ENCODE measurements at regions not wholly inside any gene's neighbourhood (a gene's known extent, or its start where the extent isn't known, plus 50 kb on each side); places are given as distances from the start of the nearest gene placed in this dataset.

DNA sequence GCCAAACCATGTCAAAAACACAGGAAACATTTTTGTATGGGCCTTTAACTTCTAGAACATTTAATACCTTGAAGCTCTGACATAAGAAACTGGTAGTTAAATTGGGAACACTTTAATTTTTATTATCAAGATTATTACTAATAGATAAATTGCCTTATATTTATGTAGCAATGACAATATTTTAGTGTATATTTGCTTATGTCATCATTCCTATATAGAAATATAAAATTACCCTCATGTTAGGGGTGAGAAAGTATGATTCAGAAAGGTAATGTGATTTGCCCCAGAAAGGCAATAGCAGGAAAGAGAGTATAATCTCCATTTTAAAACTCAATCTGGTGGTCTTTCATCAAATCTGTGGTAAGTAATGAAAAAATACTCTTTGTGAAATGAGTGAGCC lies 147.4 kb downstream of the IL15 start:
- Histone ChIP-seq H3K9me3 (ENCODE audit: control insufficient read depth in 1 of 2, insufficient read depth in 1 of 2, low read depth in 1 of 2, low read length in 2 of 2) (no peaks in the 10 kb centered on the region), H3K4me2 (ENCODE audit: low read length) (no peak overlapping the region), H3K79me2 (ENCODE audit: insufficient read depth, low read length) (no peaks in the 10 kb centered on the region), H2AFZ (ENCODE audit: low read depth, low read length, poor library complexity, severe bottlenecking) (no peak overlapping the region), H3K4me3 (replicated peaks in 1 of 2; ENCODE audit: low read depth in 1 of 2, low read length in 2 of 2) (no peak overlapping the region), H3K9me2 (ENCODE audit: insufficient read depth) (no peaks in the 10 kb centered on the region), H3K27ac (ENCODE audit: low read depth, low read length) (no peak overlapping the region), H3K27me3 (ENCODE audit: insufficient read depth, low read length) (no peaks in the 10 kb centered on the region), H3K36me3 (ENCODE audit: control insufficient read depth in 1 of 2, insufficient read depth in 2 of 2, low read length in 2 of 2) (no peaks in the 10 kb centered on the region), H3K9ac (ENCODE audit: low read length) (no peak overlapping the region), H4K20me1 (ENCODE audit: insufficient read depth) (no peaks in the 10 kb centered on the region), H3K4me1 (ENCODE audit: control insufficient read depth in 1 of 2, insufficient read depth in 2 of 2, low read length in 2 of 2) (no peaks in the 10 kb centered on the region)
- DNase-seq (ENCODE audit: low read depth, low spot score), result no peak
- no TSS peak for BruUV-seq (replicated peaks)
- RAD21 ChIA-PET (ENCODE audit: low non-redundant PET in 1 of 2, low total read pairs in 2 of 2, uncharacterized antibody in 2 of 2, unreplicated experiment in 2 of 2), result no interaction called here
- CTCF ChIA-PET, result no interaction called here
- POLR2A ChIA-PET, result no interaction called here
- ATAC-seq, result no peak
- intact Hi-C loops (cut with micrococcal nuclease), result no loop called here
- TF ChIP-seq EZH2phosphoT487 (IDR thresholded peaks at IDR 0.05; ENCODE audit: borderline replicate concordance) (no peak), POLR2AphosphoS5 (IDR thresholded peaks at IDR 0.05; ENCODE audit: low read depth, low read length) (no peak), CEBPB (IDR thresholded peaks at IDR 0.05; ENCODE audit: low read depth) (no peak), YY1 (IDR thresholded peaks at IDR 0.05; ENCODE audit: extremely low read depth, insufficient replicate concordance, low read depth, low read length) (no peak), JUND (IDR thresholded peaks at IDR 0.05) (no peak), ELF1 (IDR thresholded peaks at IDR 0.05; ENCODE audit: borderline replicate concordance, low read depth) (no peak), SRF (IDR thresholded peaks at IDR 0.05; ENCODE audit: low read depth) (no peak), ZFX (IDR thresholded peaks at IDR 0.05) (no peak), CBX3 (IDR thresholded peaks at IDR 0.05; ENCODE audit: low read depth) (no peak), SIN3A (IDR thresholded peaks at IDR 0.05; ENCODE audit: low read depth) (no peak), EZH2 (IDR thresholded peaks at IDR 0.05) (no peak), FOSL1 (IDR thresholded peaks at IDR 0.05; ENCODE audit: low read depth) (no peak), RAD21 (IDR thresholded peaks at IDR 0.05; ENCODE audit: low read depth) (no peak)
- TF ChIP-seq, protein P1, sequence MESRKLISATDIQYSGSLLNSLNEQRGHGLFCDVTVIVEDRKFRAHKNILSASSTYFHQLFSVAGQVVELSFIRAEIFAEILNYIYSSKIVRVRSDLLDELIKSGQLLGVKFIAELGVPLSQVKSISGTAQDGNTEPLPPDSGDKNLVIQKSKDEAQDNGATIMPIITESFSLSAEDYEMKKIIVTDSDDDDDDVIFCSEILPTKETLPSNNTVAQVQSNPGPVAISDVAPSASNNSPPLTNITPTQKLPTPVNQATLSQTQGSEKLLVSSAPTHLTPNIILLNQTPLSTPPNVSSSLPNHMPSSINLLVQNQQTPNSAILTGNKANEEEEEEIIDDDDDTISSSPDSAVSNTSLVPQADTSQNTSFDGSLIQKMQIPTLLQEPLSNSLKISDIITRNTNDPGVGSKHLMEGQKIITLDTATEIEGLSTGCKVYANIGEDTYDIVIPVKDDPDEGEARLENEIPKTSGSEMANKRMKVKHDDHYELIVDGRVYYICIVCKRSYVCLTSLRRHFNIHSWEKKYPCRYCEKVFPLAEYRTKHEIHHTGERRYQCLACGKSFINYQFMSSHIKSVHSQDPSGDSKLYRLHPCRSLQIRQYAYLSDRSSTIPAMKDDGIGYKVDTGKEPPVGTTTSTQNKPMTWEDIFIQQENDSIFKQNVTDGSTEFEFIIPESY (IDR thresholded peaks at IDR 0.05; ENCODE audit: extremely low read depth, insufficient replicate concordance, low read length), result no peak
- TF ChIP-seq, protein P2, sequence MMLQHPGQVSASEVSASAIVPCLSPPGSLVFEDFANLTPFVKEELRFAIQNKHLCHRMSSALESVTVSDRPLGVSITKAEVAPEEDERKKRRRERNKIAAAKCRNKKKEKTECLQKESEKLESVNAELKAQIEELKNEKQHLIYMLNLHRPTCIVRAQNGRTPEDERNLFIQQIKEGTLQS (IDR thresholded peaks at IDR 0.05), result no peak
